GM21423 (cell line): ENCODE measurements at regions not wholly inside any gene's neighbourhood (a gene's known extent, or its start where the extent isn't known, plus 50 kb on each side); places are given as distances from the start of the nearest gene placed in this dataset.
"Not testable (repeated sequence)": the region's sequence is repeated elsewhere in the genome, so short reads cannot be mapped to it uniquely, and the experiment has no call there.

Experiments
- ATAC-seq: cut with Tn5 transposase; IDR thresholded peaks from one replicate; pipeline ENCODE4 v1.9.1; 2021; ENCODE audit warnings: mild to moderate bottlenecking, moderate library complexity; ENCODE audit not compliant: unreplicated experiment

- ATAC-seq: no peak
These were observed 520.5 kb upstream of the NR3C2 start for GRCh38 chr4:148962539-148963290.

- no peak for ATAC-seq
These were observed 519.3 kb upstream of the NR3C2 start for GRCh38 chr4:148961526-148961925.

GRCh38 chr4:148958317-148958716 is 516.1 kb upstream of the NR3C2 start:
- ATAC-seq: no peak

GRCh38 chr4:148955564-148956297 is 513.5 kb upstream of the NR3C2 start:
- no peak for ATAC-seq

GRCh38 chr4:148954011-148954749 is 512.0 kb upstream of the NR3C2 start:
- ATAC-seq: no peak

GRCh38 chr4:148951346-148951745 is 509.1 kb upstream of the NR3C2 start:
- no peak for ATAC-seq

GRCh38 chr4:148946271-148946670 is 504.1 kb upstream of the NR3C2 start:
- no peak for ATAC-seq

GRCh38 chr4:148944839-148945219 is 502.6 kb upstream of the NR3C2 start:
- ATAC-seq: no peak

GRCh38 chr4:148944136-148944838 is 502.1 kb upstream of the NR3C2 start:
- ATAC-seq: no peak

GRCh38 chr4:148934926-148935578 is 492.8 kb upstream of the NR3C2 start:
- no peak for ATAC-seq

- no peak for ATAC-seq
These were observed 484.4 kb upstream of the NR3C2 start for GRCh38 chr4:148926276-148927260.

- no peak for ATAC-seq
These were observed 481.7 kb upstream of the NR3C2 start for GRCh38 chr4:148923881-148924280.

- no peak for ATAC-seq
These were observed 480.3 kb upstream of the NR3C2 start for GRCh38 chr4:148922497-148922896.

- ATAC-seq: no peak
These were observed 472.5 kb upstream of the NR3C2 start for GRCh38 chr4:148914734-148915133.

- no peak for ATAC-seq
These were observed 472.1 kb upstream of the NR3C2 start for GRCh38 chr4:148914301-148914700.

- no peak for ATAC-seq
These were observed 461.2 kb upstream of the NR3C2 start for GRCh38 chr4:148903388-148903787.

- ATAC-seq: no peak
These were observed 459.0 kb upstream of the NR3C2 start for GRCh38 chr4:148901075-148901705.

GRCh38 chr4:148898139-148898538 is 455.9 kb upstream of the NR3C2 start:
- not testable (repeated sequence) for ATAC-seq

GRCh38 chr4:148893095-148893494 is 450.9 kb upstream of the NR3C2 start:
- ATAC-seq: no peak
